ENCODE measurements at regions not wholly inside any gene's neighbourhood (a gene's known extent, or its start where the extent isn't known, plus 50 kb on each side); places are given as distances from the start of the nearest gene placed in this dataset.

GRCh38 chr7:65251851-65252620, 121.6 kb upstream of the ZNF92 start:
- peaks cover 11% of the 10 kb centered on the region for H3K4me1 Mint-ChIP-seq (ENCODE audit: unreplicated experiment)
- peak; percentile 76 for DNase-seq (ENCODE audit: extremely low spot score, unreplicated experiment)
- no peaks in the 10 kb centered on the region for H3K27me3 Mint-ChIP-seq (ENCODE audit: unreplicated experiment)
- no peaks in the 10 kb centered on the region for H3K9me3 Mint-ChIP-seq (ENCODE audit: unreplicated experiment)
- no peak overlapping the region for H3K27ac Mint-ChIP-seq (ENCODE audit: unreplicated experiment)
- no peaks in the 10 kb centered on the region for H3K36me3 Mint-ChIP-seq (ENCODE audit: unreplicated experiment)
- peak overlapping the region; percentile 83 for H3K4me3 Mint-ChIP-seq (ENCODE audit: unreplicated experiment)
- TF ChIP-seq, protein P1, sequence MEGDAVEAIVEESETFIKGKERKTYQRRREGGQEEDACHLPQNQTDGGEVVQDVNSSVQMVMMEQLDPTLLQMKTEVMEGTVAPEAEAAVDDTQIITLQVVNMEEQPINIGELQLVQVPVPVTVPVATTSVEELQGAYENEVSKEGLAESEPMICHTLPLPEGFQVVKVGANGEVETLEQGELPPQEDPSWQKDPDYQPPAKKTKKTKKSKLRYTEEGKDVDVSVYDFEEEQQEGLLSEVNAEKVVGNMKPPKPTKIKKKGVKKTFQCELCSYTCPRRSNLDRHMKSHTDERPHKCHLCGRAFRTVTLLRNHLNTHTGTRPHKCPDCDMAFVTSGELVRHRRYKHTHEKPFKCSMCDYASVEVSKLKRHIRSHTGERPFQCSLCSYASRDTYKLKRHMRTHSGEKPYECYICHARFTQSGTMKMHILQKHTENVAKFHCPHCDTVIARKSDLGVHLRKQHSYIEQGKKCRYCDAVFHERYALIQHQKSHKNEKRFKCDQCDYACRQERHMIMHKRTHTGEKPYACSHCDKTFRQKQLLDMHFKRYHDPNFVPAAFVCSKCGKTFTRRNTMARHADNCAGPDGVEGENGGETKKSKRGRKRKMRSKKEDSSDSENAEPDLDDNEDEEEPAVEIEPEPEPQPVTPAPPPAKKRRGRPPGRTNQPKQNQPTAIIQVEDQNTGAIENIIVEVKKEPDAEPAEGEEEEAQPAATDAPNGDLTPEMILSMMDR (IDR thresholded peaks at IDR 0.05) = no peak

DNA sequence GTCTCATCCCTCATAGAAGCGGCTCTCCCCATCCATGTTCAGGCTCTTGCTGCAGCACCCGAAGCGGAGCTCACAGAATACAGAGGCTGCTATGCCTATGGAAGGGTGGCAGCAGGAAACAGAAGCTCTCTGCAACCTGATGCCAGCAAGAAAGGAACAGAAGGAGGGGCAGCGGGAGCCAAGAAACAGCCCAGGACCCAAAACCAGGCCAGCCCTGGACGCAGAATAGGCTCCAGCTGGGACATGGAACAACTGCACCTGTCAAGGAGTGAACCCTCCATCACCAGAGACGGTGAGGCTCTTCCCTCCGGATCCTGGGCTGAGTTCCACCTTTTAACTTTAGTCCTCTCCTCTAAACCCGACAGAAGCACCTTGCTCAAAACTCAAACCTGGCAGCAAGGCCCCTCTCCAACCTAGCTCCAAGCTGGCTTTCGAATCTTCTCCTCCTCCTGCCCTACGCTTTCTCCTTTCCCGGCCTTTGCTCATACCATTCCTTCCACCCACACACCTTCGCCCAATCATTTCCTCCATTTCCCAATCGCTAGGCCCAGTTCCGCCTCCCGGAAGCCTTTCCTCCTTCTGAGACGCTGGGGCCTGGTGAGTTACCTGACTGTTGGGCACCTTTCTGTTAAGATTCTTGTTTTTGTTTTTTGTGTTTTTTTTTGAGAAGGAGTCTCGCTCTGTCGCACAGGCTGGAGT, 122.8 kb upstream of the ZNF92 start:
- Mint-ChIP-seq H3K9me3 (ENCODE audit: unreplicated experiment) (no peaks in the 10 kb centered on the region), H3K4me1 (ENCODE audit: unreplicated experiment) (peaks cover 11% of the 10 kb centered on the region), H3K27me3 (ENCODE audit: unreplicated experiment) (no peaks in the 10 kb centered on the region), H3K4me3 (ENCODE audit: unreplicated experiment) (peak overlapping the region; percentile 83), H3K27ac (ENCODE audit: unreplicated experiment) (no peak overlapping the region), H3K36me3 (ENCODE audit: unreplicated experiment) (no peaks in the 10 kb centered on the region)
- DNase-seq (ENCODE audit: extremely low spot score, unreplicated experiment) = no peak
- TF ChIP-seq, protein P1 (IDR thresholded peaks at IDR 0.05) = no peak

DNA sequence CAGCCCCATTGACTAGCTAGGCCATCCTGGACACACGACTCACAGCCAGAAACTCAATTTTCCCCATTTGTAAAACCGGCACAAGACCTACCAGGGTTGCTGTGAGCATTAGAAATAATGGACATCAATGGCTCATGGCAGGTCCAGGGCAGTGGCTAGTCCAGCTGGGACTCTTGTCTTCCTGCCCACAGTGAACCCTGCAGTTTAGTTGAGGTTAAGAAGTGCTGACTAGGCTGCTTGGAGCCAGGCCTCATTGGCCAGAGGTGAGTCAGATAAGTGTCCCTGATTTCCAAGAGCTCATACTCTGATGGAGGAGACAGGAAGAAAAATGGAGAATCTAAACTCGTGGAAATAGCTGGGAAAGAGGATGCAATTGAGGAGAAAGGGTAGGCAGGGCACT, 123.4 kb upstream of the ZNF92 start:
- Mint-ChIP-seq H3K36me3 (ENCODE audit: unreplicated experiment) (no peaks in the 10 kb centered on the region), H3K4me1 (ENCODE audit: unreplicated experiment) (peaks cover 11% of the 10 kb centered on the region), H3K9me3 (ENCODE audit: unreplicated experiment) (no peaks in the 10 kb centered on the region), H3K27ac (ENCODE audit: unreplicated experiment) (no peak overlapping the region), H3K27me3 (ENCODE audit: unreplicated experiment) (no peaks in the 10 kb centered on the region), H3K4me3 (ENCODE audit: unreplicated experiment) (no peak overlapping the region)
- TF ChIP-seq, protein P1 (IDR thresholded peaks at IDR 0.05) = no peak
- DNase-seq (ENCODE audit: extremely low spot score, unreplicated experiment) = no peak

DNA sequence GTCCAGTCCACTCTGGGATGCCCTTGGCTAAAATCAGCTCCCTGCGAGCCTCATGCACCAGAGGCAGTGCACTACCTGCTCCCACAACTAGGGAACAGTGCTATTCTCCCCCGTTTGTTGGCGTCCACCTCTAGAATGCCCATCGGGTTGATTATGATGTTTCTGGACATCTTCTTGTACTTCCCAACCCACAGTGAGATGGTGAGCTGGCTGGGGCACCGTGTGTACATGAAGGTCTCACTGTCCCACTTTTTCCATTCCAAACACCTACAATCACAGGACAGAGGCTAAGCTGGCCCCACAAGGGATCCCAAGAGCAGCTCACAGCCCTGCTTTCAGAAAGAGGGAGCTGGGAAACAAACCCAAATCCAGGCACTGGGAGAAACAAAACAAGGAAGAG, 126.2 kb upstream of the ZNF92 start:
- TF ChIP-seq, protein P1 (IDR thresholded peaks at IDR 0.05) = no peak

DNA sequence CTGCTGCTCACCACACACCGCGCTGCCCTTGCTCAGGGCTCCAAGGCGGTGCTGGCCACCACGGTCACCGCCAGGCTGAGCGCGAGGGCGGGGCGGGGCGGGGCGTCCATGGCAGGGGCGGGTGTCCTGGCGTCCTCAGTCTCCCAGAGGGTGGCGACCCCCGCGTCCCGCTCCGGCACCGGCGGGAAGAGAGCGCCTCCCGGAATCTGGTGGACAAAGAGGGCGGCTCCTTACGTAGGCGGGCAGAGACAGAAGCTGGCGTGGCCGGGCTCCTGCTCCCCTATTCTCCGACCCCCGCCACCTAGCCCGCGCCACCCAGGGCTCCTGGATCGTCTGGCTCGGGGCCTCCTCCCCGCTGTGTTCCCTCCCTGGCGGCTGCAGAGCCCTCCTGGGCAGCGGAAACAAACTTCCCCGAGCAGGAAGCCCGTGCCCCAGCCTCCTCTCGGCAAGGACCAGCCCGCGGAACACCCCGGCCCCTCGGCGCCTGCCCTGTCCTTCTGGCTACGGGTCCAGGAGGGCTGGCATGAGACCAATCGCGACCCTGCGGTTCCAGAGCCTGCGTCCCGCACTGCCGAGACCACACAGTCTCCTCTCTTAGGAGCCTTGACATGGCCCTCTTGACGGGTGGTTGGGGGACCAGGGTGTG, 133.8 kb upstream of the ZNF92 start:
- peaks cover 3% of the 10 kb centered on the region for H3K27me3 Mint-ChIP-seq (ENCODE audit: unreplicated experiment)
- TF ChIP-seq, protein P1 (IDR thresholded peaks at IDR 0.05) = peak; percentile 26
- peak overlapping the region; percentile 76 for H3K4me3 Mint-ChIP-seq (ENCODE audit: unreplicated experiment)
- no peaks in the 10 kb centered on the region for H3K36me3 Mint-ChIP-seq (ENCODE audit: unreplicated experiment)
- no peaks in the 10 kb centered on the region for H3K9me3 Mint-ChIP-seq (ENCODE audit: unreplicated experiment)
- H3K4me1 Mint-ChIP-seq (ENCODE audit: unreplicated experiment) = peaks cover 7% of the 10 kb centered on the region
- no peak overlapping the region for H3K27ac Mint-ChIP-seq (ENCODE audit: unreplicated experiment)
- DNase-seq (ENCODE audit: extremely low spot score, unreplicated experiment) = peak; percentile 85

More for the DNA sequence above, 126.2 kb upstream of the ZNF92 start:
- Mint-ChIP-seq H3K4me3 (ENCODE audit: unreplicated experiment) (no peak overlapping the region), H3K4me1 (ENCODE audit: unreplicated experiment) (peaks cover 9% of the 10 kb centered on the region), H3K27ac (ENCODE audit: unreplicated experiment) (no peak overlapping the region), H3K9me3 (ENCODE audit: unreplicated experiment) (no peaks in the 10 kb centered on the region), H3K27me3 (ENCODE audit: unreplicated experiment) (no peaks in the 10 kb centered on the region), H3K36me3 (ENCODE audit: unreplicated experiment) (no peaks in the 10 kb centered on the region)
- DNase-seq (ENCODE audit: extremely low spot score, unreplicated experiment) = peak; percentile 46
